Caco-2 (cell line): ENCODE measurements at regions not wholly inside any gene's neighbourhood (a gene's known extent, or its start where the extent isn't known, plus 50 kb on each side); places are given as distances from the start of the nearest gene placed in this dataset.

Source experiments
- BruUV-seq: library from RNA; stranded (reverse); fragments of 400-500 nt; replicated peaks from 2 replicates; lab custom pipeline; 2021; lab: Mats Ljungman, UMichigan
- CTCF ChIA-PET: fragments of 300-600 bp; sonication (Branson Sonifier 250); formaldehyde crosslinking; loops from one replicate; lab custom pipeline; 2022; ENCODE audit warnings: antibody characterized with exemption; lab: Charles Lee
- POLR2A ChIA-PET: fragments of 300-600 bp; sonication (Branson Sonifier 250); formaldehyde crosslinking; loops from one replicate; lab custom pipeline; 2022; ENCODE audit warnings: antibody characterized with exemption; lab: Charles Lee
- DNase-seq, 2 experiments: peaks; one replicate each; pipeline versions ENCODE4 v3.0.0 to v3.0.0-alpha.2; 2020 to 2022
- H3K27me3 ChIP-seq: replicated peaks from 2 replicates; pipeline ENCODE4 v1.6.0; 2011; ENCODE audit warnings: low read length; ENCODE audit not compliant: control insufficient read depth, insufficient read depth
- H3K36me3 ChIP-seq: 2 replicates; pipeline ENCODE4 v1.5.1; 2011; ENCODE audit warnings: low read length; ENCODE audit not compliant: control insufficient read depth, insufficient read depth
- H3K4me1 ChIP-seq: fragments of 250-450 bp; sonication (Bioruptor Pico); 2 replicates; pipeline ENCODE4 v1.5.1; 2020; ENCODE audit warnings: mild to moderate bottlenecking
- H3K4me3 ChIP-seq: 2 replicates; pipeline ENCODE4 v1.5.1; 2011; ENCODE audit warnings: low read depth, mild to moderate bottlenecking, control low read depth, low read length
- H3K9me3 ChIP-seq: fragments of 250-450 bp; sonication (Bioruptor Pico); 2 replicates; pipeline ENCODE4 v1.5.1; 2020; ENCODE audit warnings: mild to moderate bottlenecking, moderate library complexity
- H3K27ac Mint-ChIP-seq: one replicate; pipeline ENCODE4 v1.8.0; 2022; ENCODE audit warnings: mixed read lengths; ENCODE audit not compliant: unreplicated experiment
- H3K27me3 Mint-ChIP-seq: one replicate; pipeline ENCODE4 v1.8.0; 2022; ENCODE audit warnings: mixed read lengths; ENCODE audit not compliant: insufficient read depth, unreplicated experiment
- H3K36me3 Mint-ChIP-seq: one replicate; pipeline ENCODE4 v1.8.0; 2022; ENCODE audit warnings: mild to moderate bottlenecking, mixed read lengths; ENCODE audit not compliant: insufficient read depth, unreplicated experiment
- H3K4me1 Mint-ChIP-seq: one replicate; pipeline ENCODE4 v1.8.0; 2022; ENCODE audit warnings: low read depth, mixed read lengths; ENCODE audit not compliant: unreplicated experiment
- H3K4me3 Mint-ChIP-seq: one replicate; pipeline ENCODE4 v1.8.0; 2022; ENCODE audit warnings: mild to moderate bottlenecking, moderate library complexity, mixed read lengths; ENCODE audit not compliant: unreplicated experiment
- H3K9me3 Mint-ChIP-seq: one replicate; pipeline ENCODE4 v1.8.0; 2022; ENCODE audit warnings: mixed read lengths; ENCODE audit not compliant: unreplicated experiment
- intact Hi-C: fragments of 100-400 bp; cut with micrococcal nuclease; formaldehyde crosslinking; loops from one replicate; pipeline ENCODE4 v1.10.0; 2022; ENCODE audit not compliant: unreplicated experiment
- TF ChIP-seq, protein P1 (sequence below), 2 experiments: fragments of 200-600 bp in 1 of 2; IDR thresholded peaks; 1 replicate in 1 of 2; 2 replicates in 1 of 2; pipeline versions ENCODE4 v1.5.1 to v1.8.0; 2011 to 2022; ENCODE audit warnings: antibody characterized with exemption in 1 of 2, control low read depth in 1 of 2, inconsistent platforms in 1 of 2, low read depth in 1 of 2, low read length in 1 of 2, mild to moderate bottlenecking in 1 of 2, moderate library complexity in 1 of 2; ENCODE audit not compliant: insufficient read depth in 1 of 2, severe bottlenecking in 1 of 2, unreplicated experiment in 1 of 2

- Histone ChIP-seq H3K27me3 (no peaks in the 10 kb centered on the region), H3K4me3 (no peak overlapping the region), H3K9me3 (no peaks in the 10 kb centered on the region), H3K36me3 (no peaks in the 10 kb centered on the region), H3K4me1 (no peaks in the 10 kb centered on the region)
- POLR2A ChIA-PET = no interaction called here
- TF ChIP-seq, protein P1, sequence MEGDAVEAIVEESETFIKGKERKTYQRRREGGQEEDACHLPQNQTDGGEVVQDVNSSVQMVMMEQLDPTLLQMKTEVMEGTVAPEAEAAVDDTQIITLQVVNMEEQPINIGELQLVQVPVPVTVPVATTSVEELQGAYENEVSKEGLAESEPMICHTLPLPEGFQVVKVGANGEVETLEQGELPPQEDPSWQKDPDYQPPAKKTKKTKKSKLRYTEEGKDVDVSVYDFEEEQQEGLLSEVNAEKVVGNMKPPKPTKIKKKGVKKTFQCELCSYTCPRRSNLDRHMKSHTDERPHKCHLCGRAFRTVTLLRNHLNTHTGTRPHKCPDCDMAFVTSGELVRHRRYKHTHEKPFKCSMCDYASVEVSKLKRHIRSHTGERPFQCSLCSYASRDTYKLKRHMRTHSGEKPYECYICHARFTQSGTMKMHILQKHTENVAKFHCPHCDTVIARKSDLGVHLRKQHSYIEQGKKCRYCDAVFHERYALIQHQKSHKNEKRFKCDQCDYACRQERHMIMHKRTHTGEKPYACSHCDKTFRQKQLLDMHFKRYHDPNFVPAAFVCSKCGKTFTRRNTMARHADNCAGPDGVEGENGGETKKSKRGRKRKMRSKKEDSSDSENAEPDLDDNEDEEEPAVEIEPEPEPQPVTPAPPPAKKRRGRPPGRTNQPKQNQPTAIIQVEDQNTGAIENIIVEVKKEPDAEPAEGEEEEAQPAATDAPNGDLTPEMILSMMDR (IDR thresholded peaks at IDR 0.05; ENCODE audit: insufficient read depth in 1 of 2, low read depth in 1 of 2, low read length in 1 of 2, severe bottlenecking in 1 of 2, unreplicated experiment in 1 of 2) = no peak
- no peak overlapping the region for H3K4me3 Mint-ChIP-seq
- CTCF ChIA-PET = no interaction called here
- no peaks in the 10 kb centered on the region for H3K36me3 Mint-ChIP-seq
- DNase-seq = no peak
- H3K9me3 Mint-ChIP-seq = no peaks in the 10 kb centered on the region
- H3K27me3 Mint-ChIP-seq = no peaks in the 10 kb centered on the region
- no peak overlapping the region for H3K27ac Mint-ChIP-seq
- H3K4me1 Mint-ChIP-seq = no peaks in the 10 kb centered on the region
- no TSS peak for BruUV-seq
- intact Hi-C loops = no loop called here
Measured at GRCh38 chr13:86309881-86310280, 510.7 kb upstream of the SLITRK6 start.

GRCh38 chr13:86313421-86313820, 514.2 kb upstream of the SLITRK6 start:
- Histone ChIP-seq H3K9me3 (no peaks in the 10 kb centered on the region), H3K36me3 (no peaks in the 10 kb centered on the region), H3K27me3 (no peaks in the 10 kb centered on the region), H3K4me1 (no peaks in the 10 kb centered on the region), H3K4me3 (no peak overlapping the region)
- BruUV-seq = no TSS peak
- Mint-ChIP-seq H3K36me3 (no peaks in the 10 kb centered on the region), H3K9me3 (no peaks in the 10 kb centered on the region), H3K4me1 (no peaks in the 10 kb centered on the region), H3K4me3 (no peak overlapping the region), H3K27me3 (no peaks in the 10 kb centered on the region), H3K27ac (no peak overlapping the region)
- TF ChIP-seq, protein P1 (IDR thresholded peaks at IDR 0.05; ENCODE audit: insufficient read depth in 1 of 2, low read depth in 1 of 2, low read length in 1 of 2, severe bottlenecking in 1 of 2, unreplicated experiment in 1 of 2) = no peak
- intact Hi-C loops = no loop called here
- POLR2A ChIA-PET = no interaction called here
- CTCF ChIA-PET = no interaction called here
- DNase-seq = no peak

GRCh38 chr13:86318450-86318849, 519.2 kb upstream of the SLITRK6 start:
- TF ChIP-seq, protein P1 (IDR thresholded peaks at IDR 0.05; ENCODE audit: insufficient read depth in 1 of 2, low read depth in 1 of 2, low read length in 1 of 2, severe bottlenecking in 1 of 2, unreplicated experiment in 1 of 2) = no peak
- Histone ChIP-seq H3K9me3 (no peaks in the 10 kb centered on the region), H3K4me1 (no peaks in the 10 kb centered on the region), H3K36me3 (no peaks in the 10 kb centered on the region), H3K27me3 (no peaks in the 10 kb centered on the region), H3K4me3 (no peak overlapping the region)
- ChIA-PET POLR2A (no interaction called here), CTCF (no interaction called here)
- no peaks in the 10 kb centered on the region for H3K36me3 Mint-ChIP-seq
- intact Hi-C loops = no loop called here
- no TSS peak for BruUV-seq
- H3K9me3 Mint-ChIP-seq = no peaks in the 10 kb centered on the region
- no peaks in the 10 kb centered on the region for H3K27me3 Mint-ChIP-seq
- no peak for DNase-seq
- H3K4me1 Mint-ChIP-seq = no peaks in the 10 kb centered on the region
- H3K4me3 Mint-ChIP-seq = no peak overlapping the region
- no peak overlapping the region for H3K27ac Mint-ChIP-seq
